Suprapubic skin (tissue), 4 donors: ENCODE measurements at regions not wholly inside any gene's neighbourhood (a gene's known extent, or its start where the extent isn't known, plus 50 kb on each side); places are given as distances from the start of the nearest gene placed in this dataset.

Experiments
- POLR2A ChIP-seq, 2 donors: fragments of 450-650 bp; IDR thresholded peaks; one replicate each; pipeline ENCODE4 v1.6.1; 2017; ENCODE audit warnings: antibody characterized with exemption in 2 of 2, mild to moderate bottlenecking in 2 of 2, moderate library complexity in 2 of 2
- POLR2AphosphoS5 ChIP-seq, 3 donors: sonication (generic); formaldehyde crosslinking; IDR thresholded peaks; one replicate each; pipeline ENCODE4 v1.6.1; 2017; ENCODE audit warnings: antibody characterized with exemption in 3 of 3
- TF ChIP-seq, protein P1 (sequence below), 2 donors: fragments of 200-600 bp in 1 of 2; fragments of 450-650 bp in 1 of 2; sonication (generic) in 1 of 2; IDR thresholded peaks; one replicate each; pipeline ENCODE4 v1.5.1; 2016 to 2019; ENCODE audit warnings: antibody characterized with exemption in 2 of 2, mild to moderate bottlenecking in 1 of 2, moderate library complexity in 1 of 2

DNA sequence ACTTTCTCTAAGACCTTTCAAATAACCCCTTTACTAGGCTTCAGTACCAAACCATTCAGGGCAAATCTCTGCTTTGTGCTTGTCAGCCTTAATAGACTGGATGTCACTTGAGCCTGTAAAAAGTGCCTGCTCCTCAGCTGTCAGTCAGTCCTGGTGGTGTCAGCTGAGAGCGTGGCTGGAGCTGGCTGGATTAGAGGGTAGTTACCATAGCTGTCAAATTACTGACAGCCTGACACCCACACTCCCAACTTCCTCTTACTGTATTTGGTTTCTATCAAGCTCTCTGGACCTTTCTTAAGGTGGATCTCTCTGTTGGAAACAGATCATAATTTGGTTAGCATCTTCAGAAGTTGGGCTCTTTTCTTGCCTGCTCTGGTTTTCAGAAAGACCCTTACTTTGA is 371.4 kb upstream of the ATP5MC3 start:
- TF ChIP-seq, protein P1, sequence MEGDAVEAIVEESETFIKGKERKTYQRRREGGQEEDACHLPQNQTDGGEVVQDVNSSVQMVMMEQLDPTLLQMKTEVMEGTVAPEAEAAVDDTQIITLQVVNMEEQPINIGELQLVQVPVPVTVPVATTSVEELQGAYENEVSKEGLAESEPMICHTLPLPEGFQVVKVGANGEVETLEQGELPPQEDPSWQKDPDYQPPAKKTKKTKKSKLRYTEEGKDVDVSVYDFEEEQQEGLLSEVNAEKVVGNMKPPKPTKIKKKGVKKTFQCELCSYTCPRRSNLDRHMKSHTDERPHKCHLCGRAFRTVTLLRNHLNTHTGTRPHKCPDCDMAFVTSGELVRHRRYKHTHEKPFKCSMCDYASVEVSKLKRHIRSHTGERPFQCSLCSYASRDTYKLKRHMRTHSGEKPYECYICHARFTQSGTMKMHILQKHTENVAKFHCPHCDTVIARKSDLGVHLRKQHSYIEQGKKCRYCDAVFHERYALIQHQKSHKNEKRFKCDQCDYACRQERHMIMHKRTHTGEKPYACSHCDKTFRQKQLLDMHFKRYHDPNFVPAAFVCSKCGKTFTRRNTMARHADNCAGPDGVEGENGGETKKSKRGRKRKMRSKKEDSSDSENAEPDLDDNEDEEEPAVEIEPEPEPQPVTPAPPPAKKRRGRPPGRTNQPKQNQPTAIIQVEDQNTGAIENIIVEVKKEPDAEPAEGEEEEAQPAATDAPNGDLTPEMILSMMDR (IDR thresholded peaks at IDR 0.05): no peak
- no peak for TF ChIP-seq POLR2A (IDR thresholded peaks at IDR 0.05)
- TF ChIP-seq POLR2AphosphoS5 (IDR thresholded peaks at IDR 0.05): no peak
